DND-41 (cell line): ENCODE measurements at regions not wholly inside any gene's neighbourhood (a gene's known extent, or its start where the extent isn't known, plus 50 kb on each side); places are given as distances from the start of the nearest gene placed in this dataset.

Source experiments
- EZH2 ChIP-seq: IDR thresholded peaks from 3 replicates; pipeline ENCODE4 v1.6.1; 2012; ENCODE audit warnings: borderline replicate concordance, low read depth, mild to moderate bottlenecking, moderate library complexity, low read length, inconsistent platforms; ENCODE audit not compliant: severe bottlenecking
- TF ChIP-seq, protein P1 (sequence below): IDR thresholded peaks from 2 replicates; pipeline ENCODE4 v1.5.1; 2012; ENCODE audit warnings: borderline replicate concordance, low read length, moderate library complexity, mild to moderate bottlenecking; ENCODE audit not compliant: poor library complexity, severe bottlenecking; ENCODE audit errors: extremely low read depth

DNA sequence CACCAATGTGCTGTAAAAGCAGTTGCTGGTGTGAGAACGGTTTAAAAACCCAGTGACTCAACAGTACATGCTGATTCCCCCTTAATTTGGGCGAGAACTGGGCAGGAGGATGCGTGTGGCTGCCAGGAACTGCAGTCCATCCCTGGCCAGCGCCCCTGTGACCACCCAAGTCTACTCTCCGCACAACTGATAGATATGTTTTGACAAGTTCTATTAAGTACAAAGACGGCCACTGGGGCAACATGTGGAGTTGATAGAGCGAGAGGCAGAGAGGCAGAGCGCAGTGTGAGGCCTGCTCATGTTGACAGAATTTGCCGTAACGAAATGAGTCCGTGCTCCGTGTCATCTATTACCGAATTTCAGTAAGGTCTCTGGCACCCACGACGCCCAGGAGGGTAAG is 855.0 kb downstream of the BCL11B start:
- TF ChIP-seq, protein P1, sequence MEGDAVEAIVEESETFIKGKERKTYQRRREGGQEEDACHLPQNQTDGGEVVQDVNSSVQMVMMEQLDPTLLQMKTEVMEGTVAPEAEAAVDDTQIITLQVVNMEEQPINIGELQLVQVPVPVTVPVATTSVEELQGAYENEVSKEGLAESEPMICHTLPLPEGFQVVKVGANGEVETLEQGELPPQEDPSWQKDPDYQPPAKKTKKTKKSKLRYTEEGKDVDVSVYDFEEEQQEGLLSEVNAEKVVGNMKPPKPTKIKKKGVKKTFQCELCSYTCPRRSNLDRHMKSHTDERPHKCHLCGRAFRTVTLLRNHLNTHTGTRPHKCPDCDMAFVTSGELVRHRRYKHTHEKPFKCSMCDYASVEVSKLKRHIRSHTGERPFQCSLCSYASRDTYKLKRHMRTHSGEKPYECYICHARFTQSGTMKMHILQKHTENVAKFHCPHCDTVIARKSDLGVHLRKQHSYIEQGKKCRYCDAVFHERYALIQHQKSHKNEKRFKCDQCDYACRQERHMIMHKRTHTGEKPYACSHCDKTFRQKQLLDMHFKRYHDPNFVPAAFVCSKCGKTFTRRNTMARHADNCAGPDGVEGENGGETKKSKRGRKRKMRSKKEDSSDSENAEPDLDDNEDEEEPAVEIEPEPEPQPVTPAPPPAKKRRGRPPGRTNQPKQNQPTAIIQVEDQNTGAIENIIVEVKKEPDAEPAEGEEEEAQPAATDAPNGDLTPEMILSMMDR, result no peak
- no peak for TF ChIP-seq EZH2
